ENCODE measurements at regions not wholly inside any gene's neighbourhood (a gene's known extent, or its start where the extent isn't known, plus 50 kb on each side); places are given as distances from the start of the nearest gene placed in this dataset.

DNA sequence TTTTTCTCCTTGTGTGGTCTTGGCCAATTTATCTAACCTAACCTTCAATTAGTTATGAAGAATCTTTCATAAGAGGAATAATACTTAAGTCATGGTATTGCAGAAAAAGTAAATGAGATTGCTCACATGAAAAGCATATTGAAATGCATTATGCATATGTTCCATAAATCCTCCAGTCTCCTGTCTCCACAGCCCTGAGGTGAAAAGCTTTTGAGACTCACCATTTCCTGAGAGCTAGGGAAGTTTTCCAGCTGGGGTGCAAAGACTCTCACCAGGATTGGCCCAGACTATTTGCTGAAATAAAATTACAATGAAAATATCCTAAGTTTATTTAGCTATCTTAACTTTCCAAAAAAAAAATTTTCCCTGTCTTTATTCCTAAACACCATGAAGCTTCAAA lies 723.8 kb upstream of the FLRT2 start:
- Histone ChIP-seq H3K27me3 (no peaks in the 10 kb centered on the region), H3K4me1 (peaks cover 0 to 8% (median 0%) of the 10 kb centered on the region in 4 donors), H3K9me3 (no peaks in the 10 kb centered on the region), H3K27ac (no peak overlapping the region), H3K4me3 (no peak overlapping the region), H3K36me3 (no peaks in the 10 kb centered on the region)
- TF ChIP-seq POLR2A (IDR thresholded peaks at IDR 0.05) (no peak), EP300 (IDR thresholded peaks at IDR 0.05) (no peak), POLR2AphosphoS5 (IDR thresholded peaks at IDR 0.05) (no peak)
- TF ChIP-seq, protein P1, sequence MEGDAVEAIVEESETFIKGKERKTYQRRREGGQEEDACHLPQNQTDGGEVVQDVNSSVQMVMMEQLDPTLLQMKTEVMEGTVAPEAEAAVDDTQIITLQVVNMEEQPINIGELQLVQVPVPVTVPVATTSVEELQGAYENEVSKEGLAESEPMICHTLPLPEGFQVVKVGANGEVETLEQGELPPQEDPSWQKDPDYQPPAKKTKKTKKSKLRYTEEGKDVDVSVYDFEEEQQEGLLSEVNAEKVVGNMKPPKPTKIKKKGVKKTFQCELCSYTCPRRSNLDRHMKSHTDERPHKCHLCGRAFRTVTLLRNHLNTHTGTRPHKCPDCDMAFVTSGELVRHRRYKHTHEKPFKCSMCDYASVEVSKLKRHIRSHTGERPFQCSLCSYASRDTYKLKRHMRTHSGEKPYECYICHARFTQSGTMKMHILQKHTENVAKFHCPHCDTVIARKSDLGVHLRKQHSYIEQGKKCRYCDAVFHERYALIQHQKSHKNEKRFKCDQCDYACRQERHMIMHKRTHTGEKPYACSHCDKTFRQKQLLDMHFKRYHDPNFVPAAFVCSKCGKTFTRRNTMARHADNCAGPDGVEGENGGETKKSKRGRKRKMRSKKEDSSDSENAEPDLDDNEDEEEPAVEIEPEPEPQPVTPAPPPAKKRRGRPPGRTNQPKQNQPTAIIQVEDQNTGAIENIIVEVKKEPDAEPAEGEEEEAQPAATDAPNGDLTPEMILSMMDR (IDR thresholded peaks at IDR 0.05): no peak
- intact Hi-C loops (cut with DNase I): no loop called here
- no peak for DNase-seq

DNA sequence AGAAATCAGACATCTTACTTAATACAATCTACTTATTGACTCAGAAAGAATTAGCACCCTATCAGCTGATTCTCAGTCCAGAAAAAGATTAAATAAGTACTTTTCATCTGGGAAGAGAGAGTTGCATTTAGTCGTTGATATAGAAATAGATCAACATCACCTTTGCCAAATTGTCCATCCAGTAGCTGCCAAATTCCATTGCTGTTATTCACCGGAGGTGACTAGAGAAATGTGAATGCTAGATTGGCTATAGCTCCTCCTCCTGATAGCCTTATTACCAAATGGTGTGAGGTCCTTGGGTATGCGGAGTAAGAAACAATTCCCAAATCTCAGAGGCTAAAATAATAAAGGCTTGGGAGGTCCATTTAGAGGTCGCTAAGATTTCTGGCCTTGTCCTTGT lies 723.3 kb upstream of the FLRT2 start:
- 76 to 87% methylated on average over 4 of the region's 4 CpGs for WGBS, 2 donors

DNA sequence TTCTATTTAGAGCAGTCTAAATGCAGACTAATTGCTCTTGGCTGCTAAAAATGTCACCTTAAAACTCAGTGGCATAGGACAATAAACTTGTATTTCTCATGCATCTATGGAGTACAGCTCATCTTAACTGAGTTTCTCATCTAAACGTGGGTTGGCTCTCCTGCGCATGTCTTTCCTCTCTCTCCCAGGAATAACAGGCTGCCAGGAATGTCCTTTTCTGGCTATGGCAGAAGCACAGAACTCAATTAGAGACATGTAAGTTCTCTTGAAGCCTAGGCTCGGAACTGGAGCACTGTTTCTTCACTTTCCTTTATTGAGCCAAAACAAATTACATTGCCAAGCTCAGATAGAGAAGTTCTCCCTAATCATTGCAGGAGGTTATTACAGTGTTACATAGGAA lies 722.3 kb upstream of the FLRT2 start:
- intact Hi-C loops (cut with DNase I): no loop called here
- Histone ChIP-seq H3K36me3 (no peaks in the 10 kb centered on the region), H3K27ac (no peak overlapping the region), H3K27me3 (no peaks in the 10 kb centered on the region), H3K4me3 (no peak overlapping the region), H3K4me1 (peaks cover 0 to 8% (median 0%) of the 10 kb centered on the region in 4 donors), H3K9me3 (no peaks in the 10 kb centered on the region)
- 72 to 75% methylated on average over 3 of the region's 3 CpGs for WGBS, 2 donors
- no peak for DNase-seq
- no peak for TF ChIP-seq POLR2AphosphoS5 (IDR thresholded peaks at IDR 0.05)

More for the DNA sequence above, 723.3 kb upstream of the FLRT2 start:
- Histone ChIP-seq H3K27me3 (no peaks in the 10 kb centered on the region), H3K4me3 (no peak overlapping the region), H3K27ac (no peak overlapping the region), H3K36me3 (no peaks in the 10 kb centered on the region), H3K4me1 (peaks cover 0 to 8% (median 0%) of the 10 kb centered on the region in 4 donors), H3K9me3 (no peaks in the 10 kb centered on the region)
- intact Hi-C loops (cut with DNase I): no loop called here
- no peak for DNase-seq
- TF ChIP-seq POLR2A (IDR thresholded peaks at IDR 0.05) (no peak), POLR2AphosphoS5 (IDR thresholded peaks at IDR 0.05) (no peak), EP300 (IDR thresholded peaks at IDR 0.05) (no peak)
- TF ChIP-seq, protein P1 (IDR thresholded peaks at IDR 0.05): no peak

DNA sequence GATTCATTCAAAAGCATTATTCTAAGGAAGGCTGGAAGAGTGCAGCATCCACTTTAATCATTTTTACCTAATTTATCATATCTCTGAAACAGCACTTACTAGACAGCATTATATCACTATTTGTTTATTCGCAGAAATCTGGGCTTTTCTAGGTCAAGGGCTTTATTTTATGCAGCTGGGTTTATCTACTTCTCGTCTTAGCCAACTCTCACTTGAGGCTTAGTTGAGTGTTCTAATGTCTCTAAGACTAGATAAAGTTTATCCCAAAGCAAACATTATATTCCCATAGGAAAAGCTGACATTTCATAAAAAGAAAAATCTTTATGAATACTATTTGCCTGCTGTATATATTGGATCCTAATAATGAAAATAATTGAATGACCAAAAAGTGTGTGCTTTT lies 720.8 kb upstream of the FLRT2 start:
- no peaks in the 10 kb centered on the region for H3K27me3 ChIP-seq
- H3K4me3 ChIP-seq: no peak overlapping the region
- no peak overlapping the region for H3K27ac ChIP-seq
- no peaks in the 10 kb centered on the region for H3K36me3 ChIP-seq
- no peak for DNase-seq
- H3K4me1 ChIP-seq: peaks cover 0 to 8% (median 0%) of the 10 kb centered on the region in 4 donors
- intact Hi-C loops (cut with DNase I): no loop called here
- 60 to 67% methylated on average over 2 of the region's 2 CpGs for WGBS, 2 donors
- TF ChIP-seq, protein P1 (IDR thresholded peaks at IDR 0.05): no peak
- no peak for TF ChIP-seq POLR2A (IDR thresholded peaks at IDR 0.05)
- TF ChIP-seq POLR2AphosphoS5 (IDR thresholded peaks at IDR 0.05): no peak
- TF ChIP-seq EP300 (IDR thresholded peaks at IDR 0.05): no peak
- no peaks in the 10 kb centered on the region for H3K9me3 ChIP-seq

DNA sequence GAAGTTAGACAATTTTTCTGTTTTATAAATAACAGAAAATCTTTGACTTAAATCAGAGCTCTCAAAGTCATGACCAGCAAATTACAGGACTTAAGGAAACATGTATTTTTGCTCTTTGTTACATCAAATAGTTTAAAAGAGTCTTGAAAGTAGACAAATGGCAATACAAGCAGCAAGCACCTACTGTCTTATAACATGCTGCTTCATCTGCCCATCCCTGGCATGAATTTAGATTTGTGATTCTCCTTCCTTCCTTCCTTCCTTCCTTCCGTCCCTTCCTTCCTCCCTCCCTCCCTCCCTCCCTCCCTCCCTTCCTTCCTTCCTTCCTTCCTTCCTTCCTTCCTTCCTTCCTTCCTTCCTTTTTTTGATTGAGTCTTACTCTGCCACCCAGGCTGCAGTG lies 715.6 kb upstream of the FLRT2 start:
- WGBS, 2 donors: 73 to 86% methylated on average over 1 of the region's 1 CpG
- H3K27ac ChIP-seq: no peak overlapping the region
- H3K9me3 ChIP-seq: no peaks in the 10 kb centered on the region
- DNase-seq: no peak
- no peaks in the 10 kb centered on the region for H3K27me3 ChIP-seq
- TF ChIP-seq POLR2AphosphoS5 (IDR thresholded peaks at IDR 0.05) (no peak), EP300 (IDR thresholded peaks at IDR 0.05) (no peak), POLR2A (IDR thresholded peaks at IDR 0.05) (no peak)
- TF ChIP-seq, protein P1 (IDR thresholded peaks at IDR 0.05): no peak
- no peak overlapping the region for H3K4me3 ChIP-seq
- H3K4me1 ChIP-seq: no peaks in the 10 kb centered on the region
- intact Hi-C loops (cut with DNase I): no loop called here
- no peaks in the 10 kb centered on the region for H3K36me3 ChIP-seq

Data from sigmoid colon (tissue), 6 donors.